GM12878 (cell line): ENCODE measurements at regions not wholly inside any gene's neighbourhood (a gene's known extent, or its start where the extent isn't known, plus 50 kb on each side); places are given as distances from the start of the nearest gene placed in this dataset.

Experiments
- ATAC-seq: fragments of 200-7000 bp; cut with Tn5 transposase; 3 replicates; pipeline ENCODE4 v1.9.1; 2020; ENCODE audit warnings: mild to moderate bottlenecking, moderate library complexity
- BruUV-seq: library from RNA; stranded (reverse); fragments of 400-500 nt; replicated peaks from 2 replicates; lab custom pipeline; 2021; lab: Mats Ljungman, UMichigan
- CTCF ChIA-PET: fragments of 300-600 bp; sonication (Branson Sonifier 250); formaldehyde crosslinking; extraction: SDS; loops from one replicate; lab custom pipeline; 2021; ENCODE audit warnings: inconsistent platforms; lab: Yijun Ruan, JAX
- POLR2A ChIA-PET: fragments of 350-600 bp; formaldehyde crosslinking; extraction: SDS; loops from one replicate; lab custom pipeline; 2021; ENCODE audit warnings: inconsistent platforms; lab: Charles Lee
- RAD21 ChIA-PET: fragments of 300-600 bp; sonication (Branson Sonifier 250); formaldehyde crosslinking; loops from one replicate; lab custom pipeline; 2023; ENCODE audit warnings: antibody characterized with exemption; ENCODE audit not compliant: unreplicated experiment; lab: Charles Lee
- SMC1A ChIA-PET: fragments of 300-600 bp; sonication (Branson Sonifier 250); formaldehyde crosslinking; loops from one replicate; lab custom pipeline; 2023; ENCODE audit not compliant: unreplicated experiment, uncharacterized antibody; lab: Charles Lee
- DNase-seq: peaks from one replicate; pipeline ENCODE4 v3.0.0-alpha.2; 2011; ENCODE audit warnings: low read depth, low spot score
- FAIRE-seq: peaks from 3 replicates; lab custom pipeline; 2011; peaks lifted over from hg19 to GRCh38; lab: Jason Lieb, UNC
- H2AFZ ChIP-seq: 2 replicates; pipeline ENCODE4 v1.6.0; 2011; ENCODE audit warnings: low read depth, low read length, control low read depth; ENCODE audit not compliant: control insufficient read depth
- H3K27ac ChIP-seq: 2 replicates; pipeline ENCODE4 v1.5.1; 2011; ENCODE audit warnings: control low read depth; ENCODE audit not compliant: control insufficient read depth, insufficient read depth
- H3K27me3 ChIP-seq, 2 experiments: replicated peaks in 1 of 2; 2 replicates each; pipeline versions ENCODE4 v1.6.0 to v1.6.1; 2011; ENCODE audit warnings: low read length in 1 of 2; ENCODE audit not compliant: control insufficient read depth in 2 of 2, insufficient read depth in 2 of 2
- H3K36me3 ChIP-seq, 2 experiments: 2 replicates each; pipeline ENCODE4 v1.5.1; 2011; ENCODE audit warnings: low read length in 1 of 2; ENCODE audit not compliant: control insufficient read depth in 2 of 2, insufficient read depth in 2 of 2
- H3K4me1 ChIP-seq: 2 replicates; pipeline ENCODE4 v1.6.1; 2011; ENCODE audit warnings: mild to moderate bottlenecking, low read length, moderate library complexity, mixed read lengths; ENCODE audit not compliant: control insufficient read depth, insufficient read depth
- H3K4me2 ChIP-seq: 2 replicates; pipeline ENCODE4 v1.6.0; 2011; ENCODE audit warnings: control low read depth; ENCODE audit not compliant: control insufficient read depth, insufficient read depth
- H3K4me3 ChIP-seq: fragments of 200-600 bp; sonication (generic); 2 replicates; pipeline ENCODE4 v1.5.1; 2016
- H3K79me2 ChIP-seq: 2 replicates; pipeline ENCODE4 v1.6.0; 2011; ENCODE audit warnings: low read length; ENCODE audit not compliant: control insufficient read depth, insufficient read depth
- H3K9ac ChIP-seq: 2 replicates; pipeline ENCODE4 v1.8.0; 2011; ENCODE audit warnings: low read length, control low read depth, mixed read lengths; ENCODE audit not compliant: control insufficient read depth, insufficient read depth
- H3K9me3 ChIP-seq: replicated peaks from 3 replicates; pipeline ENCODE4 v1.5.1; 2011; ENCODE audit warnings: mild to moderate bottlenecking, low read length; ENCODE audit not compliant: control insufficient read depth, insufficient read depth
- H4K20me1 ChIP-seq: 2 replicates; pipeline ENCODE4 v1.6.0; 2011; ENCODE audit not compliant: control insufficient read depth, insufficient read depth
- ASH2L ChIP-seq: fragments of 300-600, 200-600 bp; sonication (generic); IDR thresholded peaks from 2 replicates; pipeline ENCODE4 v1.6.1; 2017; ENCODE audit warnings: low read depth, mild to moderate bottlenecking, borderline replicate concordance
- BACH1 ChIP-seq: fragments of 450-650 bp; IDR thresholded peaks from 2 replicates; pipeline ENCODE4 v1.6.1; 2017; ENCODE audit warnings: mild to moderate bottlenecking, borderline replicate concordance
- EP300 ChIP-seq, 2 experiments: fragments of 150-350 bp in 1 of 2; IDR thresholded peaks; 2 replicates each; pipeline ENCODE4 v1.6.1; 2011 to 2012; ENCODE audit warnings: low read depth in 2 of 2, low read length in 2 of 2, borderline replicate concordance in 1 of 2, improper control_type of control experiment in 1 of 2, inconsistent platforms in 1 of 2; ENCODE audit not compliant: control insufficient read depth in 1 of 2
- NFYA ChIP-seq: IDR thresholded peaks from 2 replicates; pipeline ENCODE4 v1.6.1; 2011; ENCODE audit warnings: low read depth, mild to moderate bottlenecking, low read length, improper control_type of control experiment, borderline replicate concordance
- SKIL ChIP-seq: fragments of 450-650 bp; IDR thresholded peaks from 2 replicates; pipeline ENCODE4 v1.6.1; 2017; ENCODE audit warnings: mild to moderate bottlenecking, low read depth, inconsistent platforms; ENCODE audit not compliant: poor library complexity, severe bottlenecking
- SPI1 ChIP-seq: IDR thresholded peaks from 2 replicates; pipeline ENCODE4 v1.6.1; 2011; ENCODE audit warnings: low read depth, mild to moderate bottlenecking, low read length, moderate library complexity, borderline replicate concordance; ENCODE audit not compliant: insufficient read depth
- SRF ChIP-seq, 2 experiments: IDR thresholded peaks; 2 replicates each; pipeline ENCODE4 v1.6.1; 2011; ENCODE audit warnings: low read depth in 2 of 2, low read length in 2 of 2, mild to moderate bottlenecking in 1 of 2, moderate library complexity in 1 of 2
- ZNF24 ChIP-seq: fragments of 450-650 bp; IDR thresholded peaks from 2 replicates; pipeline ENCODE4 v1.6.1; 2017; ENCODE audit warnings: antibody characterized with exemption, mild to moderate bottlenecking
- ZNF274 ChIP-seq: IDR thresholded peaks from one replicate; pipeline ENCODE4 v1.8.0; 2011; ENCODE audit not compliant: insufficient read length, insufficient read depth
- WGBS: methylation state at CpG from one replicate; pipeline ENCODE4 v1.1.6; 2016; ENCODE audit warnings: low lambda C conversion rate; ENCODE audit not compliant: insufficient replicate concordance, insufficient coverage; ENCODE audit errors: missing lambda C conversion rate; 5-methylcytosine and 5-hydroxymethylcytosine counted together
- in situ Hi-C: fragments of 300-500 bp; cut with MboI; formaldehyde crosslinking; loops from 9 replicates; pipeline ENCODE4 v1.14.3; 2018; ENCODE audit warnings: mixed read lengths
- intact Hi-C: fragments of 100-400 bp; cut with micrococcal nuclease; formaldehyde crosslinking; loops from one replicate; pipeline ENCODE4 v1.14.2; 2022; ENCODE audit not compliant: unreplicated experiment
- TF ChIP-seq, protein P1 (sequence below): fragments of 450-650 bp; IDR thresholded peaks from 2 replicates; pipeline ENCODE4 v1.6.1; 2016; ENCODE audit warnings: mild to moderate bottlenecking

DNA sequence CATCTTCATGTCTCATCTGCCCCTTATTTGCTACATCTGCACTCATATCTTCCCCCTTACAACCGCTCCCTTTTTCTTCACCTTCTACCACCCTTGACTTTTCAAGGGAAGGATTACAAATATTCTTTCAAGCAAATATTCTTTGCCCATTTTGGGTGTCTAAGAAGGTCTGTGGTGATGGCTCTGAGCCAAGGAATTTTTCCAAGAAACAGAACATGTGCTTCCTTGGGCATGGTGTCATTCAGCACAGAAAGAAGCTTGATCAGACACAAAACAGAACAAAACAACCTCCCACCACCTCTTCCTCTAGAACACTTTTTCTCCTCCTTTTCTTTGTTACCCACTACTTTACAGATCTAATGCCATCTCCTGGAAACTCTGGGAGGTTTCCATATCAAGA is 313.7 kb downstream of the SATB2 start:
- Histone ChIP-seq H3K27me3 (no peaks in the 10 kb centered on the region; a peak in 1 of 4 replicates), H2AFZ (no peak overlapping the region), H3K4me2 (no peak overlapping the region), H3K9me3 (no peaks in the 10 kb centered on the region; the same call in 2 of the 3 replicates), H3K4me3 (no peak overlapping the region), H3K27ac (no peak overlapping the region), H4K20me1 (no peaks in the 10 kb centered on the region), H3K4me1 (no peaks in the 10 kb centered on the region), H3K79me2 (no peaks in the 10 kb centered on the region), H3K36me3 (no peaks in the 10 kb centered on the region), H3K9ac (no peak overlapping the region)
- in situ Hi-C loops (no loop called here), intact Hi-C loops (no loop called here)
- ChIA-PET SMC1A (interaction anchor here (1.2 to 2.8 kb wide), 3 partner anchors 8 to 17 kb away, joined by 3 to 14 read pairs (median 3); no protein-coding TSS in a partner anchor), CTCF (interaction anchor here (0.8 to 1.1 kb wide), 2 partner anchors 9 to 13 kb away, joined by 3 read pairs; no protein-coding TSS in a partner anchor), RAD21 (no interaction called here), POLR2A (no interaction called here)
- no peak for TF ChIP-seq SRF (IDR thresholded peaks at IDR 0.05; ENCODE audit: low read depth in 2 of 2, low read length in 2 of 2)
- TF ChIP-seq BACH1, result no peak
- TF ChIP-seq ASH2L, result no peak
- TF ChIP-seq, protein P1, sequence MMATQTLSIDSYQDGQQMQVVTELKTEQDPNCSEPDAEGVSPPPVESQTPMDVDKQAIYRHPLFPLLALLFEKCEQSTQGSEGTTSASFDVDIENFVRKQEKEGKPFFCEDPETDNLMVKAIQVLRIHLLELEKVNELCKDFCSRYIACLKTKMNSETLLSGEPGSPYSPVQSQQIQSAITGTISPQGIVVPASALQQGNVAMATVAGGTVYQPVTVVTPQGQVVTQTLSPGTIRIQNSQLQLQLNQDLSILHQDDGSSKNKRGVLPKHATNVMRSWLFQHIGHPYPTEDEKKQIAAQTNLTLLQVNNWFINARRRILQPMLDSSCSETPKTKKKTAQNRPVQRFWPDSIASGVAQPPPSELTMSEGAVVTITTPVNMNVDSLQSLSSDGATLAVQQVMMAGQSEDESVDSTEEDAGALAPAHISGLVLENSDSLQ, result no peak
- no peak for TF ChIP-seq SKIL
- no peak for TF ChIP-seq ZNF274
- TF ChIP-seq SPI1, result no peak
- no peak for TF ChIP-seq ZNF24
- no peak for TF ChIP-seq NFYA
- no peak for TF ChIP-seq EP300 (IDR thresholded peaks at IDR 0.05; ENCODE audit: borderline replicate concordance in 1 of 2, control insufficient read depth in 1 of 2, low read depth in 2 of 2, low read length in 2 of 2)
- no TSS peak for BruUV-seq
- 0% methylated on average over 1 of the region's 1 CpG for WGBS
- FAIRE-seq (no peak), ATAC-seq (no peak), DNase-seq (no peak)
